ENCODE measurements at regions not wholly inside any gene's neighbourhood (a gene's known extent, or its start where the extent isn't known, plus 50 kb on each side); places are given as distances from the start of the nearest gene placed in this dataset.

- TF ChIP-seq, protein P1, sequence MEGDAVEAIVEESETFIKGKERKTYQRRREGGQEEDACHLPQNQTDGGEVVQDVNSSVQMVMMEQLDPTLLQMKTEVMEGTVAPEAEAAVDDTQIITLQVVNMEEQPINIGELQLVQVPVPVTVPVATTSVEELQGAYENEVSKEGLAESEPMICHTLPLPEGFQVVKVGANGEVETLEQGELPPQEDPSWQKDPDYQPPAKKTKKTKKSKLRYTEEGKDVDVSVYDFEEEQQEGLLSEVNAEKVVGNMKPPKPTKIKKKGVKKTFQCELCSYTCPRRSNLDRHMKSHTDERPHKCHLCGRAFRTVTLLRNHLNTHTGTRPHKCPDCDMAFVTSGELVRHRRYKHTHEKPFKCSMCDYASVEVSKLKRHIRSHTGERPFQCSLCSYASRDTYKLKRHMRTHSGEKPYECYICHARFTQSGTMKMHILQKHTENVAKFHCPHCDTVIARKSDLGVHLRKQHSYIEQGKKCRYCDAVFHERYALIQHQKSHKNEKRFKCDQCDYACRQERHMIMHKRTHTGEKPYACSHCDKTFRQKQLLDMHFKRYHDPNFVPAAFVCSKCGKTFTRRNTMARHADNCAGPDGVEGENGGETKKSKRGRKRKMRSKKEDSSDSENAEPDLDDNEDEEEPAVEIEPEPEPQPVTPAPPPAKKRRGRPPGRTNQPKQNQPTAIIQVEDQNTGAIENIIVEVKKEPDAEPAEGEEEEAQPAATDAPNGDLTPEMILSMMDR (conservative IDR thresholded peaks at IDR 0.05; ENCODE audit: low read depth, low read length) = no peak
- TF ChIP-seq, protein P2, sequence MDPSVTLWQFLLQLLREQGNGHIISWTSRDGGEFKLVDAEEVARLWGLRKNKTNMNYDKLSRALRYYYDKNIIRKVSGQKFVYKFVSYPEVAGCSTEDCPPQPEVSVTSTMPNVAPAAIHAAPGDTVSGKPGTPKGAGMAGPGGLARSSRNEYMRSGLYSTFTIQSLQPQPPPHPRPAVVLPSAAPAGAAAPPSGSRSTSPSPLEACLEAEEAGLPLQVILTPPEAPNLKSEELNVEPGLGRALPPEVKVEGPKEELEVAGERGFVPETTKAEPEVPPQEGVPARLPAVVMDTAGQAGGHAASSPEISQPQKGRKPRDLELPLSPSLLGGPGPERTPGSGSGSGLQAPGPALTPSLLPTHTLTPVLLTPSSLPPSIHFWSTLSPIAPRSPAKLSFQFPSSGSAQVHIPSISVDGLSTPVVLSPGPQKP (IDR thresholded peaks at IDR 0.05; ENCODE audit: borderline replicate concordance, low read depth, low read length) = no peak
- no peak for TF ChIP-seq RCOR1 (IDR thresholded peaks at IDR 0.05; ENCODE audit: insufficient replicate concordance, low read length)
- no peak for TF ChIP-seq RAD21 (IDR thresholded peaks at IDR 0.05; ENCODE audit: low read length)
- no peak for TF ChIP-seq FOS (IDR thresholded peaks at IDR 0.05; ENCODE audit: low read depth, low read length)
- no peak for TF ChIP-seq POLR2A (IDR thresholded peaks at IDR 0.05; ENCODE audit: low read depth, low read length)
- no peak for TF ChIP-seq SMC3 (IDR thresholded peaks at IDR 0.05; ENCODE audit: low read depth, low read length)
- TF ChIP-seq, protein P3, sequence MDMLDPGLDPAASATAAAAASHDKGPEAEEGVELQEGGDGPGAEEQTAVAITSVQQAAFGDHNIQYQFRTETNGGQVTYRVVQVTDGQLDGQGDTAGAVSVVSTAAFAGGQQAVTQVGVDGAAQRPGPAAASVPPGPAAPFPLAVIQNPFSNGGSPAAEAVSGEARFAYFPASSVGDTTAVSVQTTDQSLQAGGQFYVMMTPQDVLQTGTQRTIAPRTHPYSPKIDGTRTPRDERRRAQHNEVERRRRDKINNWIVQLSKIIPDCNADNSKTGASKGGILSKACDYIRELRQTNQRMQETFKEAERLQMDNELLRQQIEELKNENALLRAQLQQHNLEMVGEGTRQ (IDR thresholded peaks at IDR 0.05; ENCODE audit: low read depth, low read length) = no peak
- TF ChIP-seq MAZ (IDR thresholded peaks at IDR 0.05; ENCODE audit: borderline replicate concordance, low read depth, low read length) = no peak
- no peak for TF ChIP-seq MAFK (IDR thresholded peaks at IDR 0.05; ENCODE audit: low read depth, low read length)
- no peak for TF ChIP-seq CEBPB (IDR thresholded peaks at IDR 0.05; ENCODE audit: low read depth, low read length)
- no peak for TF ChIP-seq MXI1 (IDR thresholded peaks at IDR 0.05; ENCODE audit: borderline replicate concordance, low read depth, low read length)
- no peak for TF ChIP-seq CHD1 (IDR thresholded peaks at IDR 0.05; ENCODE audit: low read depth, low read length)
- TF ChIP-seq RFX5 (IDR thresholded peaks at IDR 0.05; ENCODE audit: low read depth, low read length) = no peak
These were observed 110.3 kb upstream of the PDHA2 start for GRCh38 chr4:95729596-95729995.
